KMS-11 (cell line): ENCODE measurements at regions not wholly inside any gene's neighbourhood (a gene's known extent, or its start where the extent isn't known, plus 50 kb on each side); places are given as distances from the start of the nearest gene placed in this dataset.

Experiments used
- H2AFZ ChIP-seq: fragments of 200-600 bp; sonication (generic); 2 replicates; pipeline ENCODE4 v1.6.1; 2016; ENCODE audit warnings: antibody characterized with exemption, mixed run types, low read depth
- H3K27ac ChIP-seq: fragments of 200-600 bp; sonication (generic); 2 replicates; pipeline ENCODE4 v1.6.1; 2016; ENCODE audit warnings: mild to moderate bottlenecking, mixed run types
- H3K27me3 ChIP-seq: fragments of 200-600 bp; sonication (generic); 2 replicates; pipeline ENCODE4 v1.6.1; 2017; ENCODE audit warnings: mild to moderate bottlenecking, low read depth, mixed run types, moderate library complexity; ENCODE audit not compliant: insufficient read depth
- H3K36me3 ChIP-seq: fragments of 200-600 bp; sonication (generic); 2 replicates; pipeline ENCODE4 v1.6.1; 2017; ENCODE audit warnings: mild to moderate bottlenecking, mixed run types; ENCODE audit not compliant: insufficient read depth
- H3K4me1 ChIP-seq: fragments of 200-600 bp; sonication (generic); 2 replicates; pipeline ENCODE4 v1.6.1; 2016; ENCODE audit warnings: mild to moderate bottlenecking, low read depth, mixed run types; ENCODE audit not compliant: poor library complexity, severe bottlenecking
- H3K4me2 ChIP-seq: fragments of 200-600 bp; sonication (generic); 2 replicates; pipeline ENCODE4 v1.7.0; 2016; ENCODE audit warnings: mild to moderate bottlenecking, mixed run types
- H3K4me3 ChIP-seq: fragments of 200-600 bp; sonication (generic); IDR thresholded peaks from 2 replicates; pipeline ENCODE4 v1.6.1; 2017; ENCODE audit warnings: low read depth, low read length, mixed read lengths; ENCODE audit not compliant: insufficient read depth
- H3K79me2 ChIP-seq: fragments of 200-600 bp; sonication (generic); 2 replicates; pipeline ENCODE4 v1.6.1; 2016; ENCODE audit warnings: low read depth, mixed run types; ENCODE audit not compliant: insufficient read depth
- H3K9ac ChIP-seq: fragments of 200-600 bp; sonication (generic); 2 replicates; pipeline ENCODE4 v1.6.1; 2016; ENCODE audit warnings: mild to moderate bottlenecking, mixed run types
- H4K20me1 ChIP-seq: fragments of 200-600 bp; sonication (generic); 2 replicates; pipeline ENCODE4 v1.6.1; 2016; ENCODE audit warnings: mild to moderate bottlenecking, mixed run types; ENCODE audit not compliant: insufficient read depth
- CTCF ChIP-seq: fragments of 200-600 bp; sonication (generic); conservative IDR thresholded peaks from 2 replicates; pipeline ENCODE4 v1.6.1; 2017; ENCODE audit warnings: low read depth, mild to moderate bottlenecking, antibody characterized with exemption, low read length, moderate library complexity, mixed read lengths

GRCh38 chr5:167553511-167553910 is 737.9 kb upstream of the WWC1 start:
- Histone ChIP-seq H3K27me3 (no peaks in the 10 kb centered on the region), H3K9ac (no peak overlapping the region), H2AFZ (no peak overlapping the region), H3K4me3 (no peak overlapping the region), H3K27ac (no peak overlapping the region), H3K36me3 (no peaks in the 10 kb centered on the region), H3K4me1 (no peaks in the 10 kb centered on the region), H3K4me2 (no peak overlapping the region), H3K79me2 (no peaks in the 10 kb centered on the region), H4K20me1 (no peaks in the 10 kb centered on the region)
- no peak for TF ChIP-seq CTCF

- Histone ChIP-seq H3K27me3 (no peaks in the 10 kb centered on the region), H3K4me2 (no peak overlapping the region), H3K4me3 (no peak overlapping the region), H3K36me3 (no peaks in the 10 kb centered on the region), H3K4me1 (no peaks in the 10 kb centered on the region), H3K9ac (no peak overlapping the region), H3K27ac (no peak overlapping the region), H2AFZ (no peak overlapping the region), H4K20me1 (no peaks in the 10 kb centered on the region), H3K79me2 (no peaks in the 10 kb centered on the region)
- no peak for TF ChIP-seq CTCF
Observed at GRCh38 chr5:167554564-167555290, 736.7 kb upstream of the WWC1 start.

GRCh38 chr5:167555565-167556166 is 735.8 kb upstream of the WWC1 start:
- H3K79me2 ChIP-seq = no peaks in the 10 kb centered on the region
- H3K9ac ChIP-seq = no peak overlapping the region
- H3K36me3 ChIP-seq = no peaks in the 10 kb centered on the region
- H3K27me3 ChIP-seq = no peaks in the 10 kb centered on the region
- no peaks in the 10 kb centered on the region for H4K20me1 ChIP-seq
- no peak overlapping the region for H3K27ac ChIP-seq
- no peaks in the 10 kb centered on the region for H3K4me1 ChIP-seq
- H3K4me3 ChIP-seq = no peak overlapping the region
- H2AFZ ChIP-seq = no peak overlapping the region
- TF ChIP-seq CTCF = no peak
- H3K4me2 ChIP-seq = no peak overlapping the region

- Histone ChIP-seq H3K4me3 (no peak overlapping the region), H3K4me1 (no peaks in the 10 kb centered on the region), H3K79me2 (no peaks in the 10 kb centered on the region), H3K4me2 (no peak overlapping the region), H2AFZ (no peak overlapping the region), H3K9ac (no peak overlapping the region), H3K27me3 (no peaks in the 10 kb centered on the region), H3K36me3 (no peaks in the 10 kb centered on the region), H3K27ac (no peak overlapping the region), H4K20me1 (no peaks in the 10 kb centered on the region)
- TF ChIP-seq CTCF = no peak
Observed at GRCh38 chr5:167557359-167557758, 734.1 kb upstream of the WWC1 start.
